HG03039 (cell line): ENCODE measurements at regions not wholly inside any gene's neighbourhood (a gene's known extent, or its start where the extent isn't known, plus 50 kb on each side); places are given as distances from the start of the nearest gene placed in this dataset.
"Not testable (repeated sequence)": the region's sequence is repeated elsewhere in the genome, so short reads cannot be mapped to it uniquely, and the experiment has no call there.

Source experiments
- ATAC-seq: cut with Tn5 transposase; IDR thresholded peaks from one replicate; pipeline ENCODE4 v1.9.1; 2021; ENCODE audit warnings: mild to moderate bottlenecking, moderate library complexity; ENCODE audit not compliant: unreplicated experiment

- ATAC-seq: no peak
Measured at GRCh38 chr7:121745856-121746255, 127.1 kb upstream of the PTPRZ1 start.

- no peak for ATAC-seq
Measured at GRCh38 chr7:121744877-121745276, 128.1 kb upstream of the PTPRZ1 start.

GRCh38 chr7:121744319-121744718 is 128.6 kb upstream of the PTPRZ1 start:
- ATAC-seq: no peak

- no peak for ATAC-seq
Measured at GRCh38 chr7:121741896-121742295, 131.1 kb upstream of the PTPRZ1 start.

- ATAC-seq: no peak
Measured at GRCh38 chr7:121739465-121739864, 133.5 kb upstream of the PTPRZ1 start.

GRCh38 chr7:121730869-121731268 is 142.1 kb upstream of the PTPRZ1 start:
- no peak for ATAC-seq

- ATAC-seq: no peak
Measured at GRCh38 chr7:121714559-121715303, 158.2 kb upstream of the PTPRZ1 start.

GRCh38 chr7:121712961-121713360 is 160.0 kb upstream of the PTPRZ1 start:
- ATAC-seq: not testable (repeated sequence)

- ATAC-seq: no peak
Measured at GRCh38 chr7:121697731-121698316, 175.1 kb upstream of the PTPRZ1 start.

- no peak for ATAC-seq
Measured at GRCh38 chr7:121696954-121697353, 176.0 kb upstream of the PTPRZ1 start.

- no peak for ATAC-seq
Measured at GRCh38 chr7:121689749-121690148, 183.2 kb upstream of the PTPRZ1 start.

GRCh38 chr7:121681700-121682099 is 191.3 kb upstream of the PTPRZ1 start:
- ATAC-seq: no peak

- ATAC-seq: no peak
Measured at GRCh38 chr7:121676168-121676567, 196.8 kb upstream of the PTPRZ1 start.

GRCh38 chr7:121674455-121674854 is 198.5 kb upstream of the PTPRZ1 start:
- not testable (repeated sequence) for ATAC-seq

GRCh38 chr7:121669144-121669543 is 203.8 kb upstream of the PTPRZ1 start:
- no peak for ATAC-seq

- no peak for ATAC-seq
Measured at GRCh38 chr7:121666306-121666705, 206.7 kb upstream of the PTPRZ1 start.

- no peak for ATAC-seq
Measured at GRCh38 chr7:121643320-121643719, 229.6 kb upstream of the PTPRZ1 start.

GRCh38 chr7:121639705-121640104 is 233.3 kb upstream of the PTPRZ1 start:
- ATAC-seq: no peak

GRCh38 chr7:121638286-121638685 is 234.7 kb upstream of the PTPRZ1 start:
- no peak for ATAC-seq

- no peak for ATAC-seq
Measured at GRCh38 chr7:121634356-121634755, 238.2 kb upstream of the FAM3C start.

GRCh38 chr7:121633186-121633585 is 237.1 kb upstream of the FAM3C start:
- no peak for ATAC-seq

GRCh38 chr7:121624958-121625357 is 228.8 kb upstream of the FAM3C start:
- ATAC-seq: no peak
